ENCODE measurements at regions not wholly inside any gene's neighbourhood (a gene's known extent, or its start where the extent isn't known, plus 50 kb on each side); places are given as distances from the start of the nearest gene placed in this dataset.
A peak's percentile ranks its signal among the peaks of the same experiment; 100 is the strongest.

GRCh38 chr1:96334236-96334557 lies 387.4 kb upstream of the PTBP2 start:
- DNase-seq, result no peak

- DNase-seq, result no peak
These were observed 383.0 kb upstream of the PTBP2 start for GRCh38 chr1:96338622-96339021.

GRCh38 chr1:96340686-96341085 lies 380.9 kb upstream of the PTBP2 start:
- peak; percentile 48 for DNase-seq

GRCh38 chr1:96346719-96347118 lies 374.9 kb upstream of the PTBP2 start:
- no peak for DNase-seq

GRCh38 chr1:96349896-96350295 lies 371.7 kb upstream of the PTBP2 start:
- no peak for DNase-seq

GRCh38 chr1:96352733-96353132 lies 368.9 kb upstream of the PTBP2 start:
- no peak for DNase-seq

- no peak for DNase-seq
These were observed 366.1 kb upstream of the PTBP2 start for GRCh38 chr1:96355521-96355920.

GRCh38 chr1:96355961-96356360 lies 365.6 kb upstream of the PTBP2 start:
- DNase-seq, result no peak

GRCh38 chr1:96357141-96357765 lies 364.3 kb upstream of the PTBP2 start:
- peak; percentile 2 for DNase-seq

- no peak for DNase-seq
These were observed 363.5 kb upstream of the PTBP2 start for GRCh38 chr1:96358057-96358456.

GRCh38 chr1:96360036-96360795 lies 361.4 kb upstream of the PTBP2 start:
- peak; percentile 3 for DNase-seq

GRCh38 chr1:96361271-96361856 lies 360.2 kb upstream of the PTBP2 start:
- peak; percentile 67 for DNase-seq

GRCh38 chr1:96361961-96362360 lies 359.6 kb upstream of the PTBP2 start:
- peak; percentile 13 for DNase-seq

- DNase-seq, result peak; percentile 89
These were observed 359.0 kb upstream of the PTBP2 start for GRCh38 chr1:96362623-96363022.

GRCh38 chr1:96363826-96364225 lies 357.8 kb upstream of the PTBP2 start:
- DNase-seq, result peak; percentile 45

GRCh38 chr1:96364576-96364975 lies 357.0 kb upstream of the PTBP2 start:
- DNase-seq, result no peak

GRCh38 chr1:96365076-96365475 lies 356.5 kb upstream of the PTBP2 start:
- DNase-seq, result no peak

- no peak for DNase-seq
These were observed 355.8 kb upstream of the PTBP2 start for GRCh38 chr1:96365596-96366390.

GRCh38 chr1:96366516-96366915 lies 355.1 kb upstream of the PTBP2 start:
- no peak for DNase-seq

GRCh38 chr1:96367791-96368190 lies 353.8 kb upstream of the PTBP2 start:
- DNase-seq, result no peak

GRCh38 chr1:96370757-96371156 lies 350.8 kb upstream of the PTBP2 start:
- no peak for DNase-seq

- DNase-seq, result no peak
These were observed 348.7 kb upstream of the PTBP2 start for GRCh38 chr1:96372881-96373280.

- DNase-seq, result no peak
These were observed 347.4 kb upstream of the PTBP2 start for GRCh38 chr1:96374076-96374762.

Data from suppressor macrophage treated with lipopolysaccharide for 4 hours (primary cell).